ENCODE measurements at regions not wholly inside any gene's neighbourhood (a gene's known extent, or its start where the extent isn't known, plus 50 kb on each side); places are given as distances from the start of the nearest gene placed in this dataset.

- in situ Hi-C loops (cut with HindIII; ENCODE audit: low pct_unique_long_range_greater_than_20kb, low sequenced_read_pairs): no loop called here
- no peak for DNase-seq (ENCODE audit: low read depth)
Measured at GRCh38 chr2:128835342-128835855, 516.7 kb upstream of the HS6ST1 start.

- DNase-seq (ENCODE audit: low read depth): no peak
- in situ Hi-C loops (cut with HindIII; ENCODE audit: low pct_unique_long_range_greater_than_20kb, low sequenced_read_pairs): no loop called here
Measured at GRCh38 chr2:128835974-128836373, 517.3 kb upstream of the HS6ST1 start.

GRCh38 chr2:128836559-128837100 lies 518.0 kb upstream of the HS6ST1 start:
- in situ Hi-C loops (cut with HindIII; ENCODE audit: low pct_unique_long_range_greater_than_20kb, low sequenced_read_pairs): no loop called here
- no peak for DNase-seq (ENCODE audit: low read depth)

- in situ Hi-C loops (cut with HindIII; ENCODE audit: low pct_unique_long_range_greater_than_20kb, low sequenced_read_pairs): no loop called here
- DNase-seq (ENCODE audit: low read depth): no peak
Measured at GRCh38 chr2:128838244-128838643, 519.6 kb upstream of the HS6ST1 start.

- in situ Hi-C loops (cut with HindIII; ENCODE audit: low pct_unique_long_range_greater_than_20kb, low sequenced_read_pairs): no loop called here
- no peak for DNase-seq (ENCODE audit: low read depth)
Measured at GRCh38 chr2:128841803-128842202, 523.1 kb upstream of the HS6ST1 start.

- in situ Hi-C loops (cut with HindIII; ENCODE audit: low pct_unique_long_range_greater_than_20kb, low sequenced_read_pairs): no loop called here
- DNase-seq (ENCODE audit: low read depth): no peak
Measured at GRCh38 chr2:128867311-128867710, 548.6 kb upstream of the HS6ST1 start.

GRCh38 chr2:128867936-128868636 lies 549.4 kb upstream of the HS6ST1 start:
- in situ Hi-C loops (cut with HindIII; ENCODE audit: low pct_unique_long_range_greater_than_20kb, low sequenced_read_pairs): no loop called here
- no peak for DNase-seq (ENCODE audit: low read depth)

- in situ Hi-C loops (cut with HindIII; ENCODE audit: low pct_unique_long_range_greater_than_20kb, low sequenced_read_pairs): no loop called here
- no peak for DNase-seq (ENCODE audit: low read depth)
Measured at GRCh38 chr2:128868686-128869551, 550.3 kb upstream of the HS6ST1 start.

GRCh38 chr2:128874608-128875007 lies 555.9 kb upstream of the HS6ST1 start:
- in situ Hi-C loops (cut with HindIII; ENCODE audit: low pct_unique_long_range_greater_than_20kb, low sequenced_read_pairs): no loop called here
- DNase-seq (ENCODE audit: low read depth): no peak

- no peak for DNase-seq (ENCODE audit: low read depth)
- in situ Hi-C loops (cut with HindIII; ENCODE audit: low pct_unique_long_range_greater_than_20kb, low sequenced_read_pairs): no loop called here
Measured at GRCh38 chr2:128876986-128877983, 558.6 kb upstream of the HS6ST1 start.

- DNase-seq (ENCODE audit: low read depth): no peak
- in situ Hi-C loops (cut with HindIII; ENCODE audit: low pct_unique_long_range_greater_than_20kb, low sequenced_read_pairs): no loop called here
Measured at GRCh38 chr2:128879161-128879560, 560.5 kb upstream of the HS6ST1 start.

- DNase-seq (ENCODE audit: low read depth): no peak
- in situ Hi-C loops (cut with HindIII; ENCODE audit: low pct_unique_long_range_greater_than_20kb, low sequenced_read_pairs): no loop called here
Measured at GRCh38 chr2:128894896-128895295, 576.2 kb upstream of the HS6ST1 start.

GRCh38 chr2:128901572-128902391 lies 583.1 kb upstream of the HS6ST1 start:
- DNase-seq (ENCODE audit: low read depth): no peak
- in situ Hi-C loops (cut with HindIII; ENCODE audit: low pct_unique_long_range_greater_than_20kb, low sequenced_read_pairs): no loop called here

- in situ Hi-C loops (cut with HindIII; ENCODE audit: low pct_unique_long_range_greater_than_20kb, low sequenced_read_pairs): no loop called here
- DNase-seq (ENCODE audit: low read depth): no peak
Measured at GRCh38 chr2:128903637-128904036, 585.0 kb upstream of the HS6ST1 start.

- no peak for DNase-seq (ENCODE audit: low read depth)
- in situ Hi-C loops (cut with HindIII; ENCODE audit: low pct_unique_long_range_greater_than_20kb, low sequenced_read_pairs): no loop called here
Measured at GRCh38 chr2:128911276-128911675, 592.6 kb upstream of the HS6ST1 start.

GRCh38 chr2:128914320-128914719 lies 595.7 kb upstream of the HS6ST1 start:
- DNase-seq (ENCODE audit: low read depth): no peak
- in situ Hi-C loops (cut with HindIII; ENCODE audit: low pct_unique_long_range_greater_than_20kb, low sequenced_read_pairs): no loop called here

- DNase-seq (ENCODE audit: low read depth): no peak
- in situ Hi-C loops (cut with HindIII; ENCODE audit: low pct_unique_long_range_greater_than_20kb, low sequenced_read_pairs): no loop called here
Measured at GRCh38 chr2:128921751-128922150, 603.1 kb upstream of the HS6ST1 start.

Data from Caki2 (cell line).